Peyer's patch (tissue), 4 donors: ENCODE measurements at regions not wholly inside any gene's neighbourhood (a gene's known extent, or its start where the extent isn't known, plus 50 kb on each side); places are given as distances from the start of the nearest gene placed in this dataset.

ENCODE experiments used
- DNase-seq, 3 donors: peaks; one replicate each; pipeline ENCODE4 v3.0.0-alpha.2; 2017 to 2019
- H3K27ac ChIP-seq, 4 donors: fragments of 200-600 bp; sonication (generic); one replicate each; pipeline ENCODE4 v1.5.1; 2016 to 2019
- H3K27me3 ChIP-seq, 2 donors: fragments of 200-600 bp; sonication (generic); one replicate each; pipeline ENCODE4 v1.5.1; 2019
- H3K36me3 ChIP-seq, 3 donors: fragments of 200-600 bp; sonication (generic); one replicate each; pipeline ENCODE4 v1.5.1; 2016 to 2019
- H3K4me1 ChIP-seq, 4 donors: fragments of 200-600 bp; sonication (generic); one replicate each; pipeline ENCODE4 v1.5.1; 2016 to 2019
- H3K4me3 ChIP-seq, 4 donors: fragments of 200-600 bp; sonication (generic); 1 replicate in 3 of 4; 2 replicates in 1 of 4; pipeline ENCODE4 v1.5.1; 2016 to 2019; ENCODE audit warnings: mild to moderate bottlenecking in 1 of 4
- H3K9me3 ChIP-seq, 4 donors: fragments of 200-600 bp; sonication (generic); one replicate each; pipeline ENCODE4 v1.5.1; 2016 to 2019; ENCODE audit warnings: mild to moderate bottlenecking in 1 of 4
- CTCF ChIP-seq, 6 experiments: fragments of 450-650 bp in 4 of 6; fragments of 200-600 bp in 2 of 6; sonication (generic) in 1 of 6; IDR thresholded peaks; one replicate each; pipeline ENCODE4 v1.5.1; 2017 to 2019; ENCODE audit warnings: antibody characterized with exemption in 6 of 6, mild to moderate bottlenecking in 3 of 6, moderate library complexity in 1 of 6
- POLR2A ChIP-seq, 2 donors: fragments of 450-650 bp; IDR thresholded peaks; one replicate each; pipeline ENCODE4 v1.5.1; 2017; ENCODE audit warnings: antibody characterized with exemption in 2 of 2, mild to moderate bottlenecking in 2 of 2, moderate library complexity in 2 of 2

GRCh38 chr9:79507801-79508200 is 64.0 kb upstream of the TLE4 start:
- no peak overlapping the region for H3K4me3 ChIP-seq
- H3K27me3 ChIP-seq, result no peaks in the 10 kb centered on the region
- H3K4me1 ChIP-seq, result no peaks in the 10 kb centered on the region
- H3K9me3 ChIP-seq, result no peaks in the 10 kb centered on the region
- H3K27ac ChIP-seq, result no peak overlapping the region
- TF ChIP-seq CTCF (IDR thresholded peaks at IDR 0.05) (no peak), POLR2A (IDR thresholded peaks at IDR 0.05) (no peak)
- H3K36me3 ChIP-seq, result no peaks in the 10 kb centered on the region
- no peak for DNase-seq

DNA sequence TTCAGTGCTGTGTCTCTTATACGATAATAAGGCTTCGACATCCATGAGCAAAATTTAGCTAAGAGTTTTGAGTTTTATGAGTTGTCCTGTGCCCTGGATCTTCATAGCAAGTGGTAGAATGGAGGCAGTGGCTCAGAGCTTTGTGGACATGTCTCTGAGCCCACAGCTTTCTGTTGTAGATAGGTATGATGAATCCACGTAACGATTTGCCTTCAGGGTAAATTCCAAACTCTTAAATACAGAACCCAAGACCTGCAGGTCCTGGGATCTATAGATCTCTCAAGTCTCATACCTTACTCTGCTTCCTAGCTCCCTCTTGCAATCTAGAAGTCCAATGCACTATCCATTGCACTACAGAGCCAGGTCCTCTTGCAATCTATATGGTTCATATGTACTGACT is 59.5 kb upstream of the TLE4 start:
- Histone ChIP-seq H3K36me3 (no peaks in the 10 kb centered on the region), H3K27me3 (no peaks in the 10 kb centered on the region), H3K27ac (no peak overlapping the region), H3K4me3 (no peak overlapping the region), H3K4me1 (no peaks in the 10 kb centered on the region), H3K9me3 (no peaks in the 10 kb centered on the region)
- TF ChIP-seq POLR2A (IDR thresholded peaks at IDR 0.05) (no peak), CTCF (IDR thresholded peaks at IDR 0.05) (no peak)
- DNase-seq, result no peak
